Large intestine (tissue), 3 donors: ENCODE measurements at regions not wholly inside any gene's neighbourhood (a gene's known extent, or its start where the extent isn't known, plus 50 kb on each side); places are given as distances from the start of the nearest gene placed in this dataset.
"Not testable (repeated sequence)": the region's sequence is repeated elsewhere in the genome, so short reads cannot be mapped to it uniquely, and the experiment has no call there.

ENCODE experiments used
- DNase-seq, 2 donors: peaks; one replicate each; pipeline versions ENCODE4 v3.0.0 to v3.0.0-alpha.2; 2013
- H3K27ac ChIP-seq: one replicate; pipeline ENCODE4 v1.5.1; 2013; ENCODE audit warnings: low read length
- H3K27me3 ChIP-seq: 2 replicates; pipeline ENCODE4 v1.6.1; 2013; ENCODE audit warnings: low read length; ENCODE audit not compliant: control insufficient read depth, insufficient read depth
- H3K36me3 ChIP-seq: 2 replicates; pipeline ENCODE4 v1.6.1; 2013; ENCODE audit warnings: low read length; ENCODE audit not compliant: control insufficient read depth, insufficient read depth
- H3K4me1 ChIP-seq: one replicate; pipeline ENCODE4 v1.6.1; 2013; ENCODE audit warnings: low read length; ENCODE audit not compliant: control insufficient read depth, insufficient read depth
- H3K4me3 ChIP-seq: one replicate; pipeline ENCODE4 v1.5.1; 2013; ENCODE audit warnings: low read length
- H3K9me3 ChIP-seq: one replicate; pipeline ENCODE4 v1.6.1; 2013; ENCODE audit warnings: mild to moderate bottlenecking, low read depth, low read length, moderate library complexity; ENCODE audit not compliant: control insufficient read depth
- WGBS: methylation state at CpG from one replicate; pipeline ENCODE4 v1.1.5; 2013; ENCODE audit warnings: low lambda C conversion rate; ENCODE audit not compliant: insufficient coverage; 5-methylcytosine and 5-hydroxymethylcytosine counted together

DNA sequence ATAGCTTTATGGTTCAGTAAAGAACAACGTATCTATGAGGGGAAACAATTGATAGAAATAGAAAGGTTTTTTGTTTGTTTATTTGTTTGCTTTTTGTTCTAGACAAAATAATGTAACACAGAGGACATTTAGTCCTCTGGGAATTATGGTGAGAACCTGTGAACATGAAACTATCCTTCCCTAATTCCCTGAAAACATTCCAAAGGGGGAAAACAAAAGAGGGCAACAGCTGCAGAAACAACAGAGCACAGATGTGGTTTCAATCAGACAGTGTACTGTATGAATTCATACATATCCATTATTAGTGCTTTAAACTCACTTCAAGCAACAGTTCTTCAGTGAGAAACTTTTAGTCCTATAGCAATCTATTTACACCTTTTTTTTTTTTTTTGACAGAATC, 1489.8 kb upstream of the C9orf72 start:
- Histone ChIP-seq H3K4me3 (no peak overlapping the region), H3K36me3 (no peaks in the 10 kb centered on the region), H3K27ac (no peak overlapping the region), H3K9me3 (no peaks in the 10 kb centered on the region), H3K27me3 (no peaks in the 10 kb centered on the region), H3K4me1 (no peaks in the 10 kb centered on the region)
- WGBS = no CpG with 5 or more reads among the region's 1 CpG
- DNase-seq = no peak

DNA sequence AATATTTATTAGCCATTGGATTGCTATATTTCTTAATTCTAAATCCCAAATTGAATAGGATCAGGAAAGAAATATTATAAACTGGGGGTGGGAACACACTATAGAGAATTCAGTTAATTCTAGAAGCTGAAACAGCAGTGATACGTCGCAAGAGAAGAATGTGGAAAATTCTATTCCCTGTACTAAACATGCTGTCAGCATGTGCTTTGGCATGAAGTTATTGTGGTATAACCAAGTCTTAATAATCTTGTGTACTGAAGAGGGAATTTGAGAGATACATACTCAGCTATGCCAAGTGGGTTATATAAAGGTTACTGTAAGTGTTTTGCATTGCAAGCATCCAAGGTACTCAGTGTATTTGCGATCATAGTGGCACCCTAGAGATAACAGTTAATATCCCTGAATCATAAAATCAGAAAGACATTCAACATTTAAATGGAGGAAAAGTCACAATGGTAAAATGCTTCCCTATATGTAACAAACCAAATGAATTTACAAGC, 1492.9 kb upstream of the C9orf72 start:
- H3K9me3 ChIP-seq = no peaks in the 10 kb centered on the region
- no peak overlapping the region for H3K27ac ChIP-seq
- no peaks in the 10 kb centered on the region for H3K36me3 ChIP-seq
- H3K27me3 ChIP-seq = no peaks in the 10 kb centered on the region
- no peak overlapping the region for H3K4me3 ChIP-seq
- WGBS = no CpG with 5 or more reads among the region's 3 CpGs
- H3K4me1 ChIP-seq = no peaks in the 10 kb centered on the region
- no peak for DNase-seq

DNA sequence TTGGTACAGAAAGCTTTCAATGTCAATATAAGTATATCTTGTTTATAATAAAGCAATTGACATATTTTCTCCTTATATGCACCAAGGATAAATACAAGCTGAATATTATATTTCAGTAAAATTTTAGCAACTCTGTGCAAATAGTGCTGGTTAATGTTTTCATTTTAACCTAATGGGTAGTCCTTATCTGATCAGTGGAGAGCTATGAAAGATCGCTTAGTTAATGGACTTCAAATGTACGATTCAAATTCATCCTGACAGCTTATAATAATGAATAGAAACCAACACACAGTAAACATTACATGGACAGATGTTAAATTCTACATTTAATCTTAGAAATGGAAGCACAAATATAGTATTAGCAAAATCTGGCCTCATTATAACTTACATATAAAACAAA, 1495.2 kb upstream of the C9orf72 start:
- no peaks in the 10 kb centered on the region for H3K4me1 ChIP-seq
- H3K4me3 ChIP-seq = no peak overlapping the region
- DNase-seq = no peak
- 92% methylated on average over 2 of the region's 2 CpGs for WGBS
- H3K9me3 ChIP-seq = no peaks in the 10 kb centered on the region
- H3K27ac ChIP-seq = no peak overlapping the region
- no peaks in the 10 kb centered on the region for H3K36me3 ChIP-seq
- H3K27me3 ChIP-seq = no peaks in the 10 kb centered on the region

DNA sequence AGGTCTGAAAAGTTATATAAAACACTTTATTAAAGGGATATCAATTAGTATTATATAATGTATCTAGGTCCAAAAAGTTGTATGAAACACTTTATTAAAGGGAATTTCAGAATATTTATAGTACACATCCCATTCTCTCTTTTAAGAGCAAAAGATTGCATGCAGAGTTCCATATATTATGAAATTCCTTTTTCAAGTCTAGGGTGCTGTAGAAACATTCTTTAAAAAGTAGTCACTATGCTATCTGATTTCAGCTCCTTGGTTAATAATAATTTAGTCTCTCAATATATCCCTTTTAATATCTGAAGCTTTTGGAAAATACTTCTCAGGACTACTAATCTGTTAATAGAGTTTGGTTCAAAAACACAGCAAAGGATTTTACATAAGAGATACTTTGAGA, 1496.1 kb upstream of the C9orf72 start:
- no peaks in the 10 kb centered on the region for H3K9me3 ChIP-seq
- no peaks in the 10 kb centered on the region for H3K4me1 ChIP-seq
- no peak overlapping the region for H3K4me3 ChIP-seq
- H3K27ac ChIP-seq = no peak overlapping the region
- no peaks in the 10 kb centered on the region for H3K36me3 ChIP-seq
- H3K27me3 ChIP-seq = no peaks in the 10 kb centered on the region
- DNase-seq = no peak

DNA sequence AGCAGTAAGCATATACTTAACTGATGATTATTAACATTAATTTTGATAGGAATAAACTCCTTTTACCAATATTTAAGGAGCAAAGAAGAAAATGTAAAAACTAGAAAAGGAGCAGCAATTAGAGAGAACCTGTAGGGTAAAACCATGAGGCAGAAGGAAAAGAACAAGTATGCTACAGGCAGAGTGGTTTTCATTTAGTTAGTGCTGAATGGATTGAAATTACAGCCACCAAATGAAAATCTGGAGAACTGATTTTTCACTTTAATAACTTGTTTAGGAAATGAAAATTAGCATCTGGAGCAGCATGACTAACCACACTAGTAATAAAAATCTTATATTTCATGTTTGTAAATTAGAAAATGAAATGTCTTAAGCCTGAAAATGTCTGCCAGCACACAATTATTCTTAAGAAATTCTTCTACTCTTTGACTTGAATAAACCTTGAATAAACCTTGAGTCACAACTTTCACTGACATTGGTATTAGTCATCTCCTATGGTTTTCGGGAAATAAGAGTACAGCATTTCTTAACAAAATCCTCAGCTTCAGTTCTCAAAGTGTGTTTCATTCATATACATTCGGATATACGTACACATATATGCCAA, 1504.9 kb upstream of the C9orf72 start:
- no peak overlapping the region for H3K27ac ChIP-seq
- no peaks in the 10 kb centered on the region for H3K9me3 ChIP-seq
- 100% methylated on average over 1 of the region's 3 CpGs for WGBS
- no peaks in the 10 kb centered on the region for H3K4me1 ChIP-seq
- H3K4me3 ChIP-seq = no peak overlapping the region
- no peaks in the 10 kb centered on the region for H3K27me3 ChIP-seq
- no peak for DNase-seq
- H3K36me3 ChIP-seq = no peaks in the 10 kb centered on the region

DNA sequence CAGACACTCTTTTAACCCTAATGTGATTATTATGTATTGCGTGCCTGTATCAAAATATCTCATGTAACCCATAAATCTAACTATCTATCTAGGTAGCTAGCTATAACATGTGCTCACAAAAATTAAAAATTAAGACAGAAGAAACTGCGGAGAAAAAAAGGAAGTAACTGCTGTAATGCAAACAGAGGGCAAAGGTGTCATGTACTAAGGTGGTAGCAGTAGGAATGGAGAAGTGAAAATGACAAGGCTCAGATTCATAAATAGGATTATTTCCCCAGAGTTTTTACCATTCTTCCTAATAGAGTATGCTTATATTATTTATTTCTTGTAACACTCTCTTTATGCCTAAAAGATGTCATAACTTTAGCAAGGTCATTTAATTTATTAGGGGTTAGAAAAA, 1527.5 kb upstream of the C9orf72 start:
- Histone ChIP-seq H3K9me3 (no peaks in the 10 kb centered on the region), H3K4me3 (no peak overlapping the region), H3K27ac (no peak overlapping the region), H3K4me1 (no peaks in the 10 kb centered on the region), H3K36me3 (no peaks in the 10 kb centered on the region), H3K27me3 (no peaks in the 10 kb centered on the region)
- DNase-seq = no peak
- WGBS = 70% methylated on average over 1 of the region's 2 CpGs

DNA sequence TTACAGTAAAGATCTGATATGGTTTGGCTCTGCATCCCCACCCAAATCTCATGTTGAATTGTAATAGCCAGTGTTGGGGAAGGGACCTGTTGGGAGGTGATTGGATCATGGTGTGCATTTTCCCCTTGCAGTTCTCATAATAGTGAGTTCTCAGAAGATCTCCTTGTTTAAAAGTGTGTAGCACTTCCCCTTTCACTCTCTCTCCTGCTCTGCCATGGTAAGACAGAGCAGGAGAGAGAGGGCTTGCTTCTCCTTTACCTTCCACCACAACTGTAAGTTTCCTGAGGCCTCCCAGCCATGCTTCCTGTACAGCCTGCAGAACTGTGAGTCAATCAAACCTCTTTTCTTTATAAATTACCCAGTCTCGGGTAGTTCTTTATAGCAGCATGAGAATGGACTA, 1530.9 kb upstream of the C9orf72 start:
- not testable (repeated sequence) for DNase-seq, H3K4me3 ChIP-seq, H3K4me1 ChIP-seq, H3K27ac ChIP-seq, H3K36me3 ChIP-seq, H3K27me3 ChIP-seq, H3K9me3 ChIP-seq
- WGBS = no CpG with 5 or more reads among the region's 1 CpG

DNA sequence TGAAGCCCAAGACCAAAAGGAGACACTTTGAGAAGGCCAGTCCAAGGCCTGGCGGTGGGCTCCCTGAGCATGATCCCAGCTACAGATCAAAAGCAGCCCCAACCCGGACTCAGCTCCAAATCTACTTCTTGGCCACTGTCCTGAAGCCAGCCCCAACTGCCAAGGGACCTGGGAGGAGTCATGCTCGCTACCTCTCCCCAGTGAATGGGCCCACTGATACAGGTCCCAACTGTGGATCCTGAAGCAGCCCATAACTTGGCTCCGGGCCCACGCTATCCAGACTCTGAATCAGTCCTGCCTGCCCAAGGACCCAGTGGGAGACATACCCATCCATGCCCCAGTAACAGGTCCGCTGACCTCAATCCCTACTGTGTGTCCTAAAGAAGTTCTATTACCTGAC, 1545.3 kb upstream of the C9orf72 start:
- no peaks in the 10 kb centered on the region for H3K27me3 ChIP-seq
- no peak overlapping the region for H3K27ac ChIP-seq
- no peaks in the 10 kb centered on the region for H3K36me3 ChIP-seq
- DNase-seq = no peak
- no peaks in the 10 kb centered on the region for H3K4me1 ChIP-seq
- H3K4me3 ChIP-seq = no peak overlapping the region
- no peaks in the 10 kb centered on the region for H3K9me3 ChIP-seq
- WGBS = no CpG with 5 or more reads among the region's 6 CpGs

DNA sequence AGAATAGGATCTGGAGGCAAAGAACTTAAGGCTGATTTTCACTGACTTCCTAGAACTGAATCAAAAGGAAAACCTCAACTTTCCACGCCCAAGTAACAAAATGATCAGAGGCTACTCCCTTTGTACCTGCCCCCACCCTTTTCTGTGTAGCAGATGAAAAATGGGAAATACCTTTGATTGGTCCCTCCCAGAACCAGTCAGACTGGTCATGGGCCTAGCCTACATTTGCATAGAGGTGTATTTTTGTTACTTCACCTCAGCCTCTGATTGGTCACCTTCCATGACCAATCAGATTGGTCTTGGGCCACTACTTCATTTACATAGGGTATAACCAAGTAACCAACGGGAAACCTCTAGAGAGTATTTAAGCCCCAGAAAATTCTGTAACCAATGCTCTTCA, 1553.5 kb upstream of the C9orf72 start:
- Histone ChIP-seq H3K4me1 (no peaks in the 10 kb centered on the region), H3K36me3 (no peaks in the 10 kb centered on the region), H3K27me3 (no peaks in the 10 kb centered on the region), H3K27ac (no peak overlapping the region), H3K9me3 (no peaks in the 10 kb centered on the region), H3K4me3 (no peak overlapping the region)
- no peak for DNase-seq
- no CpG with 5 or more reads among the region's 2 CpGs for WGBS

DNA sequence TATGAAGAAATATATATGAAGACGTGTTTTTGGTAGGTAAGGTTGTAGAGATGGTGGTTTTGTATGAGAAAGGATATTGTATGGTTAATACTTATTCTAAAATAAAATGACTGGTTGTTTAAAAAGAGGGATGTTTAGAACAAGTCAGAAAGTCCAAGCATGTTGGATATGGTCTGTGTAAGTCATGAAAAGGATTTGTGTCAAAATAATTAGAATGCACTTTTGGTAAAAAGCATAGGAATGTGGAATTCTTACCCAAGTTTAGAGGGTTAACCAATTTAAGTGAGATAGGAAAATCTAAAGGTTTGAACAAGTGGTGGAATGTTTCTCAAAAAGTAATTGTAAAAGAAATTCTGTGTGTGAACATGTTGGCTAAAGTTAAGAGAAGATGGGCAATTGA, 1556.5 kb upstream of the C9orf72 start:
- Histone ChIP-seq H3K9me3 (no peaks in the 10 kb centered on the region), H3K36me3 (no peaks in the 10 kb centered on the region), H3K27ac (no peak overlapping the region), H3K27me3 (no peaks in the 10 kb centered on the region), H3K4me1 (no peaks in the 10 kb centered on the region), H3K4me3 (no peak overlapping the region)
- DNase-seq = no peak
- WGBS = 100% methylated on average over 1 of the region's 1 CpG

DNA sequence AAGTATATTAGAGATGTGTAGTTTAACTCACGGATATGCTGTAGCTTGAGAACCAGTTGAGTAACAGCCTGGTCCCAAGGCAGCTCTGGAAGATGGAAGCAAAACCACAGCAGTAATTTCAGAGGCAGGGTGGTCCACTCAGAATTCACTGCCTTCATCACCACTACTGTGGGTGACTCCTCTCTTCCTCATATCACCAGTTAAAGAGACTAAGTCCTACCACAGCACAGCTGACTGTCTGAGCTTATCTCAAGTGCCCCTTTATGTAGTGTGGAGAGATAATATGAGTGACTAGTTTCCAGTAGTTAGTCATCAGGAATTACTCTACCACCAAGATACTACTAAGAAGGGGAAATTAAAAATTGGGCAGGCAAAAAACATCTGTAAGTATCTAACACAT, 1571.2 kb upstream of the C9orf72 start:
- H3K4me3 ChIP-seq = no peak overlapping the region
- no peak for DNase-seq
- H3K9me3 ChIP-seq = no peaks in the 10 kb centered on the region
- H3K27me3 ChIP-seq = no peaks in the 10 kb centered on the region
- no peaks in the 10 kb centered on the region for H3K4me1 ChIP-seq
- no peak overlapping the region for H3K27ac ChIP-seq
- 80% methylated on average over 1 of the region's 1 CpG for WGBS
- no peaks in the 10 kb centered on the region for H3K36me3 ChIP-seq
